Left colon (tissue), 2 donors: ENCODE measurements at regions not wholly inside any gene's neighbourhood (a gene's known extent, or its start where the extent isn't known, plus 50 kb on each side); places are given as distances from the start of the nearest gene placed in this dataset.
"Not testable (repeated sequence)": the region's sequence is repeated elsewhere in the genome, so short reads cannot be mapped to it uniquely, and the experiment has no call there.

Experiments
- ATAC-seq: fragments of 200-7000 bp; cut with Tn5 transposase; one replicate; pipeline ENCODE4 v1.9.1; 2020; ENCODE audit warnings: mild to moderate bottlenecking, moderate library complexity
- DNase-seq, 2 donors: peaks; one replicate each; pipeline ENCODE4 v3.0.0-alpha.2; 2020
- intact Hi-C, 2 donors: fragments of 100-400 bp; cut with DNase I in 1 of 2; cut with micrococcal nuclease in 1 of 2; formaldehyde crosslinking; loops; one replicate each; pipeline versions ENCODE4 v1.11.2 to v1.14.0; 2022; cut with DNase I, micrococcal nuclease
- donor health status: DM: no; HTN: no; CAD: no.
- donor health status: DM: yes; HTN: yes; CAD: no.

DNA sequence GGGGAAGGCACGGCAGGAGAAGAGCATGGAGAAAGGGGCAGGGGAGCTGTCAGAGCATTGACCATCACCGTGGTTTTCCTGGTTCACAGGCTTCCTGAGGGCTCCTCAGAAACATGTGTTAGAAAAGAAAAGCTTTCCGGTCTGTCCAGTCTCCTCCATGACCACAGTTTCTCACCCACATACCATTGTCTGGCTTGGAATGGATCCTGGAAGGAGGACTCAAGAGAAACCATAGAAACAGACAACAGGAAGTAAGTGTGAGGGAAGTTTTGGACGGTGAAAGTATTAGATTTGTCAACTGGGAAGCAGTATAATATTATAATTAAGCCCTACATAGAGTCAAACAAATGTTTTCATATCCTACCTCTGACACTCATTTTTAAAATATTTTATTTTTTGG is 52.7 kb upstream of the NOTCH2NLA start:
- intact Hi-C loops, ATAC-seq, DNase-seq: not testable (repeated sequence)

DNA sequence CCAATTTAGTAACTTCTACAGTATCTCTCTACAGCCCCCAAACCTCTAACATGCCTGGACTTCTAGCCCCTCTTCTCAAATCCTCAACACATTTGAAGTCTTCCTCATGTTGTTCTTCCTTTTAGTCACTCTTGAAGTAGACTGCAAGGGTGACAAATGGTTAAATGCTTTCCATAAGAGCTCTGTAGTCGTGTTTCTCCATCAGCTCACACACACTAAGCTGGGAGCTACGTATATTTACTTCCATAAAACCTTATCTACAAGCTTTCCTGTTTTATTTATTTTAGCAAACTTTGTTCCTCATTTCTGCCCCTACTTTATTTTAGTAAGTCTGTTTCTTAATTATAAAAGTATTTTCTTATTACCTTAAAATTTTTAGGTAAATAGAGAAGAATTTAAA is 49.9 kb upstream of the NOTCH2NLA start:
- intact Hi-C loops, DNase-seq: not testable (repeated sequence)
- peak; percentile 61 for ATAC-seq
